ENCODE measurements at regions not wholly inside any gene's neighbourhood (a gene's known extent, or its start where the extent isn't known, plus 50 kb on each side); places are given as distances from the start of the nearest gene placed in this dataset.

DNA sequence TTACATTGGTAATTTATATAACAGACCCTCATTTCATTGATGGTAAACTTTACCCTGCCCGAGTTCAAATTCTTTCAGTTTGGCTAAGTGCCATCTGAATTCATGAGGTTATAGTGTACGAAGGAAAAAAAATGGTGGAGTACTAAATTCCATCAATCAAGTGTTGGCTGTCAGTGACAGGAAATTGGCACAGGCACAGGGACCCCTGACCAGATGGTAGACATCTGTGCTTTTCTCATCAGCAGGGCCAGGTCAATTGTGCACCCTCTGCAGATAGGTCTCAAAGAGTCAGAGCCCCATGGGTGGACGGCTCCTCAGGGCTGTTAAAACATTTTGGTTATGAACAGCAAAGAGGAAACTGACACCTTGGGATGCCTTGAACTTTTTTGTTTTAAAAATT is 439.2 kb downstream of the SETBP1 start:
- no peak for TF ChIP-seq POLR2A (IDR thresholded peaks at IDR 0.05)
- TF ChIP-seq, protein P1, sequence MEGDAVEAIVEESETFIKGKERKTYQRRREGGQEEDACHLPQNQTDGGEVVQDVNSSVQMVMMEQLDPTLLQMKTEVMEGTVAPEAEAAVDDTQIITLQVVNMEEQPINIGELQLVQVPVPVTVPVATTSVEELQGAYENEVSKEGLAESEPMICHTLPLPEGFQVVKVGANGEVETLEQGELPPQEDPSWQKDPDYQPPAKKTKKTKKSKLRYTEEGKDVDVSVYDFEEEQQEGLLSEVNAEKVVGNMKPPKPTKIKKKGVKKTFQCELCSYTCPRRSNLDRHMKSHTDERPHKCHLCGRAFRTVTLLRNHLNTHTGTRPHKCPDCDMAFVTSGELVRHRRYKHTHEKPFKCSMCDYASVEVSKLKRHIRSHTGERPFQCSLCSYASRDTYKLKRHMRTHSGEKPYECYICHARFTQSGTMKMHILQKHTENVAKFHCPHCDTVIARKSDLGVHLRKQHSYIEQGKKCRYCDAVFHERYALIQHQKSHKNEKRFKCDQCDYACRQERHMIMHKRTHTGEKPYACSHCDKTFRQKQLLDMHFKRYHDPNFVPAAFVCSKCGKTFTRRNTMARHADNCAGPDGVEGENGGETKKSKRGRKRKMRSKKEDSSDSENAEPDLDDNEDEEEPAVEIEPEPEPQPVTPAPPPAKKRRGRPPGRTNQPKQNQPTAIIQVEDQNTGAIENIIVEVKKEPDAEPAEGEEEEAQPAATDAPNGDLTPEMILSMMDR (IDR thresholded peaks at IDR 0.05), result no peak
- TF ChIP-seq POLR2AphosphoS5 (IDR thresholded peaks at IDR 0.05), result no peak
